IPS-20b (cell line): ENCODE measurements at regions not wholly inside any gene's neighbourhood (a gene's known extent, or its start where the extent isn't known, plus 50 kb on each side); places are given as distances from the start of the nearest gene placed in this dataset.
"Not testable (repeated sequence)": the region's sequence is repeated elsewhere in the genome, so short reads cannot be mapped to it uniquely, and the experiment has no call there.

Source experiments
- H3K27ac ChIP-seq: one replicate; pipeline ENCODE4 v1.5.1; 2013; ENCODE audit warnings: low read length
- H3K27me3 ChIP-seq: 2 replicates; pipeline ENCODE4 v1.6.1; 2013; ENCODE audit warnings: mild to moderate bottlenecking, low read length, inconsistent platforms; ENCODE audit not compliant: insufficient read depth
- H3K36me3 ChIP-seq: 2 replicates; pipeline ENCODE4 v1.6.1; 2013; ENCODE audit warnings: low read depth, mild to moderate bottlenecking, inconsistent platforms, low read length, moderate library complexity; ENCODE audit not compliant: insufficient read depth
- H3K4me1 ChIP-seq: 2 replicates; pipeline ENCODE4 v1.6.1; 2013; ENCODE audit warnings: mild to moderate bottlenecking, control low read depth, inconsistent platforms, low read length, moderate library complexity; ENCODE audit not compliant: insufficient read depth
- H3K4me3 ChIP-seq: 2 replicates; pipeline ENCODE4 v1.5.1; 2013; ENCODE audit warnings: mild to moderate bottlenecking, low read length, inconsistent platforms
- H3K9ac ChIP-seq: 2 replicates; pipeline ENCODE4 v1.6.1; 2013; ENCODE audit warnings: low read depth, mild to moderate bottlenecking, inconsistent platforms, low read length, moderate library complexity
- H3K9me3 ChIP-seq: 2 replicates; pipeline ENCODE4 v1.6.1; 2013; ENCODE audit warnings: mild to moderate bottlenecking, low read depth, low read length, inconsistent platforms; ENCODE audit not compliant: insufficient read depth

- Histone ChIP-seq H3K36me3 (no peaks in the 10 kb centered on the region), H3K4me1 (peaks cover 6% of the 10 kb centered on the region; the same call in 1 of the 2 replicates), H3K9ac (no peak overlapping the region), H3K4me3 (no peak overlapping the region), H3K9me3 (no peaks in the 10 kb centered on the region), H3K27ac (no peak overlapping the region), H3K27me3 (no peaks in the 10 kb centered on the region)
Measured at GRCh38 chr9:90521811-90522570, 120.6 kb downstream of the DIRAS2 start.

- no peaks in the 10 kb centered on the region for H3K4me1 ChIP-seq
- no peaks in the 10 kb centered on the region for H3K36me3 ChIP-seq
- no peaks in the 10 kb centered on the region for H3K27me3 ChIP-seq
- no peak overlapping the region for H3K27ac ChIP-seq
- H3K9me3 ChIP-seq, result no peaks in the 10 kb centered on the region
- H3K9ac ChIP-seq, result no peak overlapping the region
- no peak overlapping the region for H3K4me3 ChIP-seq
Measured at GRCh38 chr9:90523958-90524357, 118.7 kb downstream of the DIRAS2 start.

GRCh38 chr9:90526386-90526785 lies 116.2 kb downstream of the DIRAS2 start:
- H3K27me3 ChIP-seq, result no peaks in the 10 kb centered on the region
- no peak overlapping the region for H3K27ac ChIP-seq
- no peaks in the 10 kb centered on the region for H3K4me1 ChIP-seq
- no peak overlapping the region for H3K4me3 ChIP-seq
- no peaks in the 10 kb centered on the region for H3K36me3 ChIP-seq
- H3K9ac ChIP-seq, result no peak overlapping the region
- H3K9me3 ChIP-seq, result no peaks in the 10 kb centered on the region

- not testable (repeated sequence) for H3K9ac ChIP-seq, H3K36me3 ChIP-seq, H3K4me3 ChIP-seq, H3K9me3 ChIP-seq, H3K27me3 ChIP-seq, H3K27ac ChIP-seq
- peaks cover 18% of the 10 kb centered on the region; the same call in 1 of the 2 replicates for H3K4me1 ChIP-seq
Measured at GRCh38 chr9:90536094-90536493, 106.5 kb downstream of the DIRAS2 start.

GRCh38 chr9:90538566-90538965 lies 104.1 kb downstream of the DIRAS2 start:
- H3K36me3 ChIP-seq, result no peaks in the 10 kb centered on the region
- peaks cover 18% of the 10 kb centered on the region; the same call in 1 of the 2 replicates for H3K4me1 ChIP-seq
- no peak overlapping the region for H3K9ac ChIP-seq
- H3K4me3 ChIP-seq, result no peak overlapping the region
- no peaks in the 10 kb centered on the region for H3K9me3 ChIP-seq
- no peak overlapping the region for H3K27ac ChIP-seq
- no peaks in the 10 kb centered on the region for H3K27me3 ChIP-seq

- Histone ChIP-seq H3K4me3 (no peak overlapping the region), H3K27me3 (no peaks in the 10 kb centered on the region), H3K27ac (no peak overlapping the region), H3K36me3 (no peaks in the 10 kb centered on the region), H3K9me3 (no peaks in the 10 kb centered on the region), H3K9ac (no peak overlapping the region), H3K4me1 (peaks cover 18% of the 10 kb centered on the region; the same call in 1 of the 2 replicates)
Measured at GRCh38 chr9:90539286-90539685, 103.3 kb downstream of the DIRAS2 start.

GRCh38 chr9:90540734-90541133 lies 101.9 kb downstream of the DIRAS2 start:
- H3K36me3 ChIP-seq, result no peaks in the 10 kb centered on the region
- H3K4me1 ChIP-seq, result peaks cover 15% of the 10 kb centered on the region; the same call in 1 of the 2 replicates
- H3K27me3 ChIP-seq, result no peaks in the 10 kb centered on the region
- no peak overlapping the region for H3K4me3 ChIP-seq
- H3K9ac ChIP-seq, result no peak overlapping the region
- H3K27ac ChIP-seq, result no peak overlapping the region
- H3K9me3 ChIP-seq, result no peaks in the 10 kb centered on the region

- H3K4me3 ChIP-seq, result no peak overlapping the region
Measured at GRCh38 chr9:90544488-90544887, 98.1 kb downstream of the DIRAS2 start.

GRCh38 chr9:90546200-90546599 lies 96.4 kb downstream of the DIRAS2 start:
- Histone ChIP-seq H3K9me3 (no peaks in the 10 kb centered on the region), H3K27me3 (no peaks in the 10 kb centered on the region), H3K36me3 (no peaks in the 10 kb centered on the region), H3K27ac (no peak overlapping the region), H3K9ac (no peak overlapping the region), H3K4me3 (no peak overlapping the region), H3K4me1 (no peaks in the 10 kb centered on the region)

More at GRCh38 chr9:90544488-90544887, 98.1 kb downstream of the DIRAS2 start:
- Histone ChIP-seq H3K4me1 (no peaks in the 10 kb centered on the region), H3K9ac (no peak overlapping the region), H3K9me3 (no peaks in the 10 kb centered on the region), H3K36me3 (no peaks in the 10 kb centered on the region), H3K27ac (no peak overlapping the region), H3K27me3 (no peaks in the 10 kb centered on the region)

- Histone ChIP-seq H3K36me3 (no peaks in the 10 kb centered on the region), H3K4me1 (no peaks in the 10 kb centered on the region), H3K9me3 (no peaks in the 10 kb centered on the region), H3K4me3 (no peak overlapping the region), H3K27me3 (no peaks in the 10 kb centered on the region), H3K27ac (no peak overlapping the region), H3K9ac (no peak overlapping the region)
Measured at GRCh38 chr9:90547896-90548295, 94.7 kb downstream of the DIRAS2 start.

GRCh38 chr9:90552317-90552716 lies 90.3 kb downstream of the DIRAS2 start:
- Histone ChIP-seq H3K9me3 (no peaks in the 10 kb centered on the region), H3K27me3 (no peaks in the 10 kb centered on the region), H3K4me1 (no peaks in the 10 kb centered on the region), H3K27ac (no peak overlapping the region), H3K9ac (no peak overlapping the region), H3K4me3 (no peak overlapping the region), H3K36me3 (no peaks in the 10 kb centered on the region)

GRCh38 chr9:90555351-90556057 lies 87.1 kb downstream of the DIRAS2 start:
- Histone ChIP-seq H3K9ac (no peak overlapping the region), H3K27me3 (no peaks in the 10 kb centered on the region), H3K36me3 (no peaks in the 10 kb centered on the region), H3K9me3 (no peaks in the 10 kb centered on the region), H3K4me3 (no peak overlapping the region), H3K27ac (no peak overlapping the region), H3K4me1 (no peaks in the 10 kb centered on the region)
